ENCODE measurements at regions not wholly inside any gene's neighbourhood (a gene's known extent, or its start where the extent isn't known, plus 50 kb on each side); places are given as distances from the start of the nearest gene placed in this dataset.
"Not testable (repeated sequence)": the region's sequence is repeated elsewhere in the genome, so short reads cannot be mapped to it uniquely, and the experiment has no call there.

DNA sequence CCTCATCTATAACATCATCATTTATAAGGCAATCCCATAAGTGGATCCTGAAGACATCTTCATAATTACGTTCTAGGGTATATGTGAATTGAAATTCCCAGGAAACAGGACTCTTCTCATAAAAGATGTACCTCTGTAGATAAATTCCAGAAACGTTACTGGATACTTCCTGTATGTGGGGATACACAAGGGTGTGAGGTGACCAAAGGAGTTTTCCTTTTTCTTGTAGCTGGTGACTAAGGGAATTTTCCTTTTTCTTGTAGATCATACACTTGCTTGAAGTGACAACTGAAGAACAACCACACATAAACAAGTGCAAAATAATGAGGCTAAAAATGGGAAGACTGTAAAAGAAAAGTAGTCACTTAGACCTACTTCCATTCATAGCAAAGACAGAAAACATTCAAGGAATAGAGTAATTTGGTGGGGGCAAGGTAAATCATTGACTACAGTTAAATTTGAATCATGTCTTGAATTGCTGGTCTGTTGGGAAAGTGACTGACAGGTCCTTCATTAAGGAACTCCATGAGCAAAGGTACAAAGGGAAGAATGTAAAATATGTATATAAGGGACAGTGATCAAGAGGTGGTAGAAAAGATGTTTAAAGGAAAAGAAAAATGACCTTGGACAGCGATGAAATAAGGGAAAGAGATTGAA is 53.2 kb upstream of the UBE2E3 start:
- DNase-seq (ENCODE audit: low spot score) = no peak
- no peak for FAIRE-seq

- FAIRE-seq = no peak
- DNase-seq (ENCODE audit: low spot score) = no peak
These were observed 54.7 kb upstream of the UBE2E3 start for GRCh38 chr2:180925700-180926099.

GRCh38 chr2:180924063-180924462 is 56.3 kb upstream of the UBE2E3 start:
- FAIRE-seq = no peak
- DNase-seq (ENCODE audit: low spot score) = no peak

GRCh38 chr2:180910831-180911665 is 69.4 kb upstream of the UBE2E3 start:
- FAIRE-seq (no peak), DNase-seq (ENCODE audit: low spot score) (no peak)

DNA sequence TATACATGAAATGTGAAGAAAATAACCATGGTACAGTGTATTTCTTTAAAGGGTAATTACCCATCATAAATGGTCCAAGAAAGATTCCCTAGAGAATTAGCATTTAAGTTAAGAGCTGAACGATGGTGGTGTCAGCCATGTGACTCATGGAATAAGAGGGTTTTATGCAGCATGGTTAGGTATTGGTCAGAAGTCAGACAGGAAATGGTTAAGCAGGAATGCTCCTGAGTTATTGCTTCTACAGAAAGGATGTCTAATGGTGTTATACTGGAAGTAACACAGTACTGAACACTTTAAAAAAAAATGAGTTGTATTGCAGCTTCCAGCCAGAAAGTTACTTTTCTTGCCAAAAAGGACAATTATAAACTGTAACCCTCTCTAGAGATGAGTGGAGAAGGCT is 72.7 kb upstream of the UBE2E3 start:
- FAIRE-seq = no peak

GRCh38 chr2:180905461-180905860 is 74.9 kb upstream of the UBE2E3 start:
- FAIRE-seq (no peak), DNase-seq (ENCODE audit: low spot score) (no peak)

More for the DNA sequence above, 72.7 kb upstream of the UBE2E3 start:
- DNase-seq (ENCODE audit: low spot score) = peak; percentile 10

GRCh38 chr2:180905002-180905401 is 75.4 kb upstream of the UBE2E3 start:
- no peak for FAIRE-seq
- DNase-seq (ENCODE audit: low spot score) = no peak

DNA sequence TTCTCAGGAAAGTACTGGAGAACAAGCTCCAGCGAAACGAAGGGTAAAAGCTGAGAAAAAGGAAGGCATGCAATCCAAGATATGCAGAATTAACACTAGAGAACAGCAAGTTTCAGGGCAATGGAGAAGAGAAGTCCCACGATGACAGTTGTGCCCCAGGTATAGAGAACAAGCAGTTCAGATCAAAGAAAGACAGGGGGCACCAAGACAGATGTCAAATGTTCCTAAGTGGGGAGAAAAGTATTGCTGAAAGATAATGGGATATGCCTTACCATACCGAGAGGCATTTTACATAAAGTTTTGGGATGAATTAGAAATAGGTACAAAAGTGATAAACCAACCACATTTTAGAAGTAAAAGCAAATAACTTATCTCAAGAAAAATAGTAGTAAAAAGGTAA is 79.1 kb upstream of the UBE2E3 start:
- FAIRE-seq (no peak), DNase-seq (ENCODE audit: low spot score) (no peak)

DNA sequence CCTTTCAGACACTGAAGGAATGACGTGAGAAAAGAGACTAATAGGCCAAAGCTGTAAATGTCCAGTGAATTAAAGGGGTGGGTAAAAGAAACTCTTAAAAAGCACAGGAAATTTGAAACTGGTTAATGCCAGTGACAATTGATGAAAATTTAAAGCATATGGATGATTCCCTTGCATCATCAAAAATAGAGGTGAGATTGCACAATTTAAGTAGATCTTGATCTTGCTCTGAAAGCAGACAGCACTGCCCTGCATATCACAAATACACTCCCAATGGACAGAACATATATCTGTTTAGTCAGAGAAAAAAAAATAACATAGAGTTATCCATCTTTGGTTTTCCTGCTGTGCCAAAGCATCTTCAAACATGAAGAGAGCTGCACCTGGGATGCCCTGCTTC is 86.7 kb upstream of the UBE2E3 start:
- no peak for DNase-seq (ENCODE audit: low spot score)
- FAIRE-seq = no peak

- no peak for FAIRE-seq
These were observed 88.3 kb upstream of the UBE2E3 start for GRCh38 chr2:180892091-180892490.

DNA sequence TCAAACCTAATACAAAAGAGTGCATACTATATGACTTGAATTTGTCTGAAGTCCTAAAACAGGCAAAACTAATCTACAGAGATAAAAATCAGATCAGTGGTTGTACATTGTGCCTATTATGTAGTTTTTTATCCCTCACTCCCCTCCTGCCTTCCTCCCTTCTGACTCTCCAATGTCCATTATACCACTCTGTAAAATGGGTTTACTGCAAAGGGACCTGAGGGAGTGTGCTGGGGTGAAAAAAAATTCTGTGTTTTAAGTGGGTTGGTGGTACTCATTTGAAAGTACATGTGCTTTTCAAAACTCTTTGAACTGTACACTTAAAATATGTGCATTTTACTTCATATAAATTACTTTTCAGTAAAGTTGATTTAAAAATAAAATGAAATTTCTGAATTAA is 89.0 kb upstream of the UBE2E3 start:
- DNase-seq (ENCODE audit: low spot score) = no peak
- FAIRE-seq = no peak

More at GRCh38 chr2:180892091-180892490, 88.3 kb upstream of the UBE2E3 start:
- DNase-seq (ENCODE audit: low spot score) = no peak

- FAIRE-seq (no peak), DNase-seq (ENCODE audit: low spot score) (no peak)
These were observed 89.6 kb upstream of the UBE2E3 start for GRCh38 chr2:180890781-180891180.

GRCh38 chr2:180882959-180883358 is 97.4 kb upstream of the UBE2E3 start:
- no peak for DNase-seq (ENCODE audit: low spot score)
- no peak for FAIRE-seq

DNA sequence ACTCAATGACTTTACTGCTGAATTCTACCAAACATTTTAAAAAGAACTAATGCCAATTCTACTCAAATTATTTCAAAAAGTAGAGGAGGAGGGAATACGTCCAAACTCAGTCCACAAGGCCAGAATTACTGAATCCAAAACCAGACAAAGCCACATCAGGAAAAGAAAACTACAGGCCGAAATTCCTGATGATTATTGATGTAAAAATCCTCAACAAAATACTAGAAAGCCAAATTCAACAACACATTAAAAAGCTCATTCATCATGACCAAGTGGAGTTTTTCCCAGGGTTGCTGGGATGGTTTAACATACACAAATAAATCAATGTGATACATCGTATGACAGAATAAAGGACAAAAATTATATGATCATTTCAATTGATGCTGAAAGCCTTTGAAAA is 103.9 kb upstream of the UBE2E3 start:
- no peak for FAIRE-seq
- DNase-seq (ENCODE audit: low spot score) = no peak

DNA sequence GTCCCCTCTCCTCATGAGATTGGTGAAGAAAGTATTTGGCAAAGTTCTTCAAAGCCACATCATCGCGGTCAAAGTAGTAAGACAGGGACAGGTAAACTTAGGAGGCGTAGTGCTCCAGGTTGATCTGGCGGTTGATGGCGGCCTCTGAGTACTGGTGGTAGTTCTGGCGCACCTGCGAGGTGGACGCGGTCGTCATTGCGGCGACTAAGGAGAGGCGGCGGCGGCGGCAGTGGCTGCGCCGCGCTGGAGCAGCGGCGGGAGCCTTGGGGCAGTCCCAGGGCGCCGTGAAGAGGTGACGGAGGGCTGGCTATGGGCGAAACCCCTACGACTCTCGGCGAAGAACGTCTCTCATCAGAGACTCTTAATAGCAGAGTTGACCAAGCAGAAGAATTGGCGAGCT is 107.2 kb upstream of the UBE2E3 start:
- peak; percentile 8 for DNase-seq (ENCODE audit: low spot score)
- FAIRE-seq = no peak

DNA sequence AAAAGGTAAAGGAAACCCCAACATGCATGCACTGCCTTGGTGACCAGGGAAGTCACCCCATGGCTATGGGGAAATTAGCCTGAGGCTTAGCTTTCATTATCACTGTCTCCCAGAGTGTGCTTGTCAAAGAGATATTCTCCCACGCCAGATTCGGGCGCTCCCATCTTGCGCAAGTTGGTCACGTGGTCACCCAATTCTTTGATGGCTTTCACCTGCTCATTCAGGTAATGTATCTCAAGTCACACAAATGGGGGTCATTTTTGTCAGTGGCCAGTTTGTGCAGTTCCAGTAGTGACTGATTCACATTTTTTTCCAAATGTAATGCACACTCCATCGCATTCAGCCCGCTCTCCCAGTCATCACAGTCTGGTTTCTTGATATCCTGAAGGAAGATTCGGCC is 107.6 kb upstream of the UBE2E3 start:
- not testable (repeated sequence) for FAIRE-seq; DNase-seq (ENCODE audit: low spot score)

GRCh38 chr2:180872255-180872654 is 108.2 kb upstream of the UBE2E3 start:
- DNase-seq (ENCODE audit: low spot score) (no peak), FAIRE-seq (no peak)

DNA sequence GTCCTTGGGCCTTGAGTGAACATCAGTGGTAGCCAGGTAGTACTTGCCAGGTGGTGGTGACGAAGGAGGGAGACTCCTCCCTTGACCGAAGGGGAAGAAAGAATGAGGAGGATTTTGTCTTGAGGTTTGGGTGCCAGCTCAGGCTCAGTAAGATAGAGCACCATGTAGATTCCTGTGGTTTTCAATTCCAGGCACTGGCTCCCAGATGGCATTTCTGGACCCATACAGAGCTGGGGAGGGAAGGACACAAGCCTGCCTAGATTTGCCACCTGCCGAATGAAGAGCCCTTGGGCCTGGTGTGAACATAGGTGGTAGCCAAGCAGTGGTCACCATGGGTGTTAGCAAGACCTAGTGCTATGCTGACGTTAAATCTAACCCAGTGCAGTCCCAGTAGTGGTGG is 108.8 kb upstream of the UBE2E3 start:
- DNase-seq (ENCODE audit: low spot score) = no peak
- no peak for FAIRE-seq

DNA sequence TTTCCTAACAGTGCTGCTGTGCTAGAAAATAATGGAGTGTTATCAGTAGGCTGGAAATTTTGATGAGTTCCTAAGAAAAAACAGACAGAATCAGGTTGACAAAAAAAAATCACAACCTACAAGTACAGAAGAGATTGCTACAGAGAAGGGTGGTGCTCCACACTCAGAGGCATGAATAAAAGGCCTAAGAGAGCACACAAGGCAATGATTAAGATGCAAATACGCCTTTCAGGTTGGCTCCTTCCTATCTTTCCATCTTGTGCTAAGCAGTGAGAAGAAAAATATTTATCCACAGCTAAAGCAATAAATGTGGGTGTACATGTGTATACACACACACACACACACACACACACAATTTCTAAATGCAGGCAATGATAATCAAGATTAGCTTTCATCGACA is 130.6 kb upstream of the UBE2E3 start:
- FAIRE-seq (no peak), DNase-seq (ENCODE audit: low spot score) (no peak)

DNA sequence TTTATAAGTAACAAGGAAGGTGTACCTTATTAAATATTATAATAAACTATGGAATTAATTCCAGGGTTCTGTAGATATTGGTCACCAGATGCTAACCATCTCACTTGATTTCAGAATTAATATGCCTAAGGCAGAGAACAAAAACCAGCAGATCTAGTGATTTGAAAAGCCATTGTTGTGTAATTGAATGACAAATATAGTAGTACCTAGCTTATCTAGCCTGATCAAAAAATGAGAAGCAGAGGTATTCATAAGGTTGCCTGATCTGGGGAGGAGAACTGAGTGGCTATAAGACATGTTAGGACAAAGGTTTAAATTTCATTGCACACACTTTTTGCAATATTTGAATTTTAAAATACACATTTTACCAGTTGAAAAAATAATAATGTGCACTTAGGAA is 132.0 kb upstream of the UBE2E3 start:
- no peak for DNase-seq (ENCODE audit: low spot score)
- FAIRE-seq = no peak

GRCh38 chr2:180846756-180847472 is 133.5 kb upstream of the UBE2E3 start:
- FAIRE-seq (no peak), DNase-seq (ENCODE audit: low spot score) (no peak)

DNA sequence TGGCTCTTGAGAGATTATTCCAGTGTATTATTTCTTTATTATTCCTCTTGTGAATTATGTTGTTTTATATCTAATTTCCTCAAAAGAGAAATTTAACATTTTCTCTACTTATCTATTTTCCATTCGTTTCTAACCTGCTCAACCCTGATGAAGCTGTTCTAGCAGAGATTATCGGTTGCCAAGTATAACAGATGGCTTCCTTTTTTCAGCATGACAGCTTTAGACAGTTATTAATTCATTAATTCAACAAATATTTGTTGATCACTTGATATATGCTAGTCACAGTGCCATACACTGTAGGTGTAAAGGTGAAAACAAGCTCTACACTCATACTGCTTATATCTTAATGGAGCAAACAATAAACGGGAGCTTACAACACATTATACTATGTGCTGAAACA is 137.9 kb upstream of the UBE2E3 start:
- no peak for DNase-seq (ENCODE audit: low spot score)
- no peak for FAIRE-seq
